ENCODE measurements at regions not wholly inside any gene's neighbourhood (a gene's known extent, or its start where the extent isn't known, plus 50 kb on each side); places are given as distances from the start of the nearest gene placed in this dataset.

DNA sequence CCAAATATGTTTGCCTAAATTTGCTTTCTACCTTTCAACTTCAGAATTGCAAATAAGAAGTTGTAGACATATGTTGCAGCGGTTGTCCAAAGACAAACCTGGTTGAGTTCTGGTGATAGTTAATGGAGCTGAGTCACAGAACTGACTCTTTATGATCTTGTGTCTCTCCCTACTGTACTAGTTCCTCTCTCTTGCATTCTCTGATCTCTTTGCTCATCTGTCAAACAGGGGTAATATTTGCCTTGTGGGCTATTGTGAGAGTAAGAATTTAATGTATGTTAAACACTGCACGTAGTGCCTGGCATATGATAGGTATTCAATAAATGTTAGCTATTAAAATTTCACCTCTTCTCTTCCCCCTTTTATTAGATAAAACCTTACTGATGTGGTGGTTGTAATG is 283.5 kb upstream of the RGS6 start:
- no peak for DNase-seq

DNA sequence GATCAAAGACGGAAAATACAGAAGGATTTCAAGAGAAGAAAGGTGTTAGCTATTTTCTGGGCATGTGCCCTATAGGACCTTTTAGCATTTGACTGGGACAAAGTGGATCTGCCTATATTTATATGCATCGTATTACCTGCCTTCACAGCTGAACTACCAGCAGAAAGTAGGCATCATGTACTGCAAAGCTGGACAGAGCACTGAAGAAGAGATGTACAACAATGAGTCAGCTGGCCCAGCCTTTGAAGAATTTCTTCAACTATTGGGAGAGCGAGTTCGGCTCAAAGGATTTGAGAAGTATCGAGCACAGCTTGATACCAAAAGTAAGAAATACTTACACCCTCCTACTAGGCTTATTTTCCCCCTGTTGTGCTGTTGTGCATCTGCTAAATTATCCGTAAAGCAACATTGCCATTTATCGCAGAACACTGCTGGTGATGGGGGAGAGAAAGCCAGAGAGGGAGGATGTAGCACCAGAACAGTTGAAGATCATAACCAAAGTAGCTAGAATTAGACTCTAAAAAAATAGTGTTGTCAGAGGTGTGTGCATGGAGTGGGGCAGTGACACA is 282.0 kb upstream of the RGS6 start:
- no peak for DNase-seq

DNA sequence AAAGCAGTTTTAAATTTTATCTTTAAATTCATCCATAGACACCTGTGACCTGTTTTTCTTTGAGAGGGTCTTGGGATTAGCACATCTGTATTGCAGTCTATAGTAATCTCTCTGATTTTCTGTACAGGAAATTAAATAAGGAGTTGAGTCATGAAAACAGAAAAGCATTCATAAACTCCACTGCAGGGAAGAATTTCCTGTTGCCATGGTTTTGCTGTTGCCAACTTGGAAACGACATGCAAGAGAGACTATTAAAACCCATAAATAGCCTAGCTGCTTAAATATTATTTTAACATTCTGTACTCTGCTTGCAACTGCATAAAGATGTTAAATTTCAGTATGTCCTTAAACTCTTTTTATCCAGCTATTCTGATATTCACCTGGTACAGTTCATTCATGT is 281.0 kb upstream of the RGS6 start:
- DNase-seq, result no peak

DNA sequence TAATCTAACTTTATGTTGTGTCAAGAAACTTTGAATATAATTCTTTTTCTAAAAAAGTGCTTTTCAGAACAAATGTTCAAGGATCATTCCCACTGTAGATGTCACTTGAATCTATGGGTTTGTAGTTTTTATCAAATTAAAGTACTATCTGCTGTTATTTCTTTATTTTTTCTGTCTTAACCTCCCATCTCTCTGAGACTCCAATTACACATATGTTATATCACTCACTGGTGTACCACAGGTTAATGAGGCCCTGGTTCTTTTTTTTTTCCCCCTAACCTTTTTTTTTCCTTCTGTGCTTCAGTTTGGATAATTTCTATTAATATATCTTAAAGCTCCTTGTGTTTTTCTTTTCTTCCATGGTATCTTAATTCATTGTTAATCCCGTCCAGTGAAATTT is 279.9 kb upstream of the RGS6 start:
- no peak for DNase-seq

DNA sequence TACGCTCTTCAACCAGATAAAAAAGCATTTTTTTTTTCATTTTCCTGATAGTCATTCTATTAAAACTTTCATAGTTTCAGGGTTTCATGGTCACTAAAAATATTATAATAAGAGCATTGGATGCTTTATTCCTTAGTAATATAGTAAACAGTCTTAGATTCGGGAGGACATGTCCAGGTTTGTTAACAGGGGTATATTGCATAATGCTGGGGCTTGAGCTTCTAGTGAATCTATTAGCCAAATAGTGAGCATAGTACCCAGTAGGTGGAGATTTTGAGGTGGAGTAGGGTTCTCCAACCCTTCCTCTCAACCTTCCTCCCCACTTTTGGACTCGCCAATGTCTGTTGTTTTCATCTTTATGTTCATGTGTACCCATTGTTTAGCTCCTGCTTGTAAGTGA is 277.4 kb upstream of the RGS6 start:
- no peak for DNase-seq

DNA sequence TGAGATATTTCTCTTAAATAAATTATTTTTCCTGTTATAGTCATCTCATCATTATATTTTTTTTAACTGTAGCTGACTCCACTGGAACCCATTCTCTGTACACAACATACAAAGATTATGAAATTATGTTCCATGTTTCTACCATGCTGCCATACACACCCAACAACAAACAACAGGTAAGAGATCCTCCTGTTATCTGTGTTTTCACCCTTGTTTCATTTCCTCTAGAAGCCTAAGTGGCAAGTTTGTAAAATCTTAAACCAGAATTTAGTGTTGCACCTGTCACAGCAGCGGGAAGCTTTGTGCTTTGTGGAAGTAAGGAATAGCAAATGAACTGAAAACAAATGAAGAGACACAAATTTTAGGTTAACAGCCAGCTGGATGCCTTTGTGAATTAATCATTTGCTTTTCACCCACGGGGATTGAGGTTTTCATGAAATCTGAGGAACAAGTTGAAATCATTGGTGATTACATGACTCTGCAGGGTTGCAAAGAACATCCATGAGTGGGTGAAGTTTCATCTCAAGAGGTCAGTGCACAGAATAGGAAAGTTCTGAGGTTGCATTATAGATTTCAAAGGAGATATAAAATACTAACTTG is 273.9 kb upstream of the RGS6 start:
- DNase-seq, result peak; percentile 3

DNA sequence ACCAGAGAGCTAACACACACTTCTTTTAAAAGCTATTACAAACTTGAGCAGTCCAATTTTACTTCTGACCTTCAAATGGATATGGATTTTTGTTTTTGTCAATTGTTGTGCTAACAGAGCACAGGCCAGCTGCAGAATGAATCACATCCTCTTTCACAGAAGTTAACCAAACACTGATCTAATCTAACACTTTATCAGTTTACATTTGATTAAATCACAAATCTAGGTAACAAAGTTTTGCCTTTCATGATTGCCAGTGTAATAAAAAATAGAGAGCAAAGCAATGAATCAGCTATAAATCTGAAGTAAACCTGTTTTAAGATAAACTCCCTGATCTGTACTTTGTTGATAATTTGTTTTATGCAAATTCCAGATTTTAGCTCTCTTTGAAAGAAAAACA is 273.1 kb upstream of the RGS6 start:
- DNase-seq, result peak; percentile 41

DNA sequence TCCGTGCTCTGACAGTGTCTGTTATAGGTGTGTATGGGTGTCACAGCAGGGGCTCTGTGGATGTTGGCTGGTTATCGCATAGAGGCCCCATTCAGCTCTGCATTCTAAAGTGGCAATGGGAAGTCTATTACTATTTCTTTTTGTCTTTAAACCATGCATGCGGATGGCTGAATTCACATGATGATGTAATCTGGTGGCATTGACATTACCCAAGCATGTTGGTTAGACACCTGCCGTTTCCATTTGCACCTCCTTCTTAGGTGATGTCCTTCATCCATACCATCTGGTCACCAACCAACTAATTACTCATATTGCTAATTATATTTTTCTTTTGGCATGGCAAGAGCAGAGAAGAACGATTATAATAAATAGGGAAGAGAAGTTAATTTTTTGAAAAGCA is 270.8 kb upstream of the RGS6 start:
- no peak for DNase-seq

DNA sequence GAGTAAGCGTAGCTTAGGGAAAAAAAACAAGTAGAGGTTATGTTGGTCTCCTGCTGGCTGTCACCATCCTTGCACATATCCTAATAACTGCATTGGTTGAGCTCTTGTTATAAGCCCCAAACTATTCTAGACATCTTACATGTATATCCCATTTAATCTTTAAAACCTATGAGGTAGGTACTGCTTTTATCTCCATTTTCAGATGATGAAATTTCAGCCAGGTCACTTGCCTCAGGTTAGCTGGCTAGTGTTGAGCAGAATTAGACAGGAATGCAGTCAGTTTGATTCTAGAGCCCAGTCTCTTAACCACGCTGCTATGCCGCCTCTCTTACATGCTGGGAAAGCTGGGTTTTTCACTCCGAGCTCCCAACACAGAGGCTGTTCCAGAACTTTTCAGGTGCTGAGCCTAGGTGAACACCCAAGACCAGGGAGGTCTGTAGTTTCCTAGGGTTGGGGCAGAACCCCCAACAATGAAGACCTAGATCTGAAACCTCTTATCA is 269.9 kb upstream of the RGS6 start:
- no peak for DNase-seq

DNA sequence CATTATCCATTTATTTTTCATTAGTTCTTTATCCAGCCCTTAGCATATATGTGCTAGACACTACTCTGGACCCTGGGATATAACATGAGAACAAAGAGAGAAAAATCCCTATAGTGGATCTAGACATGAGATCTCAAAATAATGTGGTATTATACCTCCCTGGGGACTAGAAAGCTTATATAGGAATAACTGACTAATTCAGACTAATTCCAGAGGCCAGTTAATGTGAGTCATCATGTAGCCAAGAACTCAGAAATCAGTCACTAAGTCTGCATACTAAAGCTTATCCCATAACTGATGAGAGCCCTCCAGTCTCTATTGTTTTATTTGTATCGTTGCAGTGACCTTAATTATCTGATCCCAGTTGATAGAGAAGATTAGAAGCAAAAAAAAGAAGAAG is 267.1 kb upstream of the RGS6 start:
- no peak for DNase-seq

DNA sequence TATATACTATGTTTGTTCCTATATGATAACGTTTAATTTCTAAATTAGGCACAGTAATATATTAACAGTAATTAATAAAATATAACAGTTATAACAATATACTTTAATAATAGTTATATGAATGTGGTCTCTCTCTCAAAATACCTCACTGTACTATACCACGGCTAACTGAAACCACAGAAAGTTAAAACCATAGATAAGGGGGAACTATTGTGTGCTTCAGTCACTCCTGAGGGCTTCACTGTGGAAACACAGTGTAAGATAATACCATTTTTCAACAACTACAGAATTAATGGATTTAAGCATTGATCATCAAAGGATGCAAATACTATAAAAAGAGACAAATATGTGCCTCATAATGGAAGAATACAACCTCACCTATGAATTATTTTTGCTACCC is 266.4 kb upstream of the RGS6 start:
- no peak for DNase-seq

DNA sequence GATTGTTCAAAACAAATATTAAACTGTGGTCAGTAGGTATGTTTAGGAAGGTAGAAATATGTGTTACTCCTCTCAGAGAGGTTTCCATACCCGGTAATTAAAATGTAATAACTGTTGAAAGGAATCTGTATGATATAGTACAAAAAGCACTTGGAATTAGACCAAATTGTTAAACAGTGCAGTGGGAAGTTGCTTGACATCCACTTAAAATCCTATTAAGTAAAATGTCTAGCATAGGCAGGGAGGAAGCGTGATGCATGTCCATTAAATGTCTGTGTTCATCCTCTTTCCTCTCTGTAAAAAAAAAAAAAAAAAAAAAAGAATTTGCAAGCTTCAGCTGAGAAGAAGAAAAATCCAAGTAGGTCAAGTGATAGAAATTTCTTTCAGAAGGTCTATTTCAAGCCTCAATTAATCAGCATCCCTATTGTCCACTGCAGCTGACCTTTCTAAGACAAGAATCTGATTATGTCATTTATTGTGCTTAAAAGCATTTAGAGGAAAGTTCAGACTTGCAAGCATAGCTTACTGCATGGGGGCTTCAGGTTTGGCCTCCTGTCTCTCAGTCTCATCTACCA is 265.6 kb upstream of the RGS6 start:
- no peak for DNase-seq

DNA sequence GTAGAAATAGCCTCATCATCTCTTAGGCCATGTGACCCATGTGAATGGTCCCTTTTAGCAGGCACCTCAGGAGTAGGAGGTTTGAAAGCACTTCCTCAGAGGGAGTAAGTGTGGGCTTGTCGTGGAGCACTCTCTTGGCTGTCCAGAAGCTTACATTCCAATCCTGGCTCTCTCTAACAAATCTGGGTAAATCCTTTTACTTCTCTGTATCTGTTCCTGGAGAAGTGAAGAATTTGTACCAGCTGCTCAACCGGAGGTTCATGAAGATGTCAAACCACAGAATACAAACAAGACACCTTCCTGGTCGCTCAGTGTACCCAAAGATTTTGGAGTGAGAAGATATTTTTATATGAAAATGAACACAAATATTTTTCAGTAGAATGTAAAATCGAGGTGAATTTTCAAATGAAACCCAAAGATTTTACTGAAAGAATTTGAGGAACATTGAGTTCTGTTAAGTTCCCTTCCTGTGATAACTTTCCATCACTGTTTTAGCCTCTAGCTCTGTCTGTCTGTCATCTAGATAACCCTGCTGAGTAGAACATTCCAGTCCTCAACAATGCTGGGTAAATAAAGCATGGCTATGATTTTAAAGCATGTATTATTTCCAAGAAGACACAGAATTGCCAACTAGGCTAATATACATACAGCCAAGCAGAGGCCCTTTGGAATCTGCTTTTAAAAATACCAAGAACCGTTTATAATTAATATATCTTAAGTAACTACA is 263.9 kb upstream of the RGS6 start:
- DNase-seq, result no peak

DNA sequence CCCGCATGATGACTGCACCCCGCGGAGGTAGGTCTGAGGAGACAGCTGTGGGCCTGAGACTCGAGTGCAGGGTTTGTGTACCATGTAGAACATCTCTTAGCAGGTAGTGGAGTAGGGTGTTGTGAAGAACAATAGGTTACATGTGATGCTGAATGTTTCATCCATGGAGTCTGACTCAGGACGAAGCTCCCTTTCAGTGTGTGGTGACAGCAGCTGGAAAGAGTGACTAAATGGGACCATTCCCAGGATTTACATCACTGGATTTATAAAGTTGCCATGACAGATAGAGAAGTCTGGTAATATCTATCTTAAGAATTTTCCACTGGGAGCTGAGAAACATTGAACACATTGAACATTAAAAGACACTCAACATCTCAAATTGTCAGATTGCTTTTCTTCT is 259.6 kb upstream of the RGS6 start:
- DNase-seq, result no peak

DNA sequence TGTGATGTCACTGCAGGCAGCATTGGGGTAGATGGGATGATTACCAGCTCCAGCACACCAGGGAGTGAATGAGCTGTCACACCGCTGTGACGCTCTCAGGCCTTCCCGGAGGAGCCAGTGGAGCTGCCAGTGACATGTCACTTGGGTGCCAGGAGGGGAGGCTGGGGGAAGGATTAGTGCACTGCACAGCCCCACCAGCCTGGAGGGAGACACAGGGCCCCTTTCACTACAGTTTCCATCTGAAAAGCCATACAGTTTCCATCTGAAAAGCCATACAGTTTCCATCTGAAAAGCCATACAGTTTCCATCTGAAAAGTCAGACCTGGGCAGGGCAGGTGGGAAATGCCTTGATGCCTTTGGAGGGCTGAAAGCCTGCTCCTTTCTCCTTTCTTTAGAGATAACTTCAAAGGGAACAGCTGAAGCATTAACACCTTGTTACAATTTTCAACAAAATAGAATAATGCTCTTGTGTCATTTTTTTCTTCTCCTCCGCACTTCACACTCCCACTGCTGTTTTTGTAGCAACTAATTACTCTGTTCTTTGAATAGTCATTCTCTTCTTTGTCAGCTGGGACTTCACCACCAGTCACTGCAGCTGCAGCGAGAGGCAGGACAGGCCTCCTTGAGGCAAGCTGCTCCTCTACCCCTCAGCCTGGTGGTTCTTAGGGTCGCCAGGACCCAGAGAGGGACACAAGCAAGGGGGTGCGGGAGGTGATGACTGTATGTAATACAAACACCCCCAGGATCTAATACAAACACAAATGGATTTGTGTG is 256.9 kb upstream of the RGS6 start:
- no peak for DNase-seq

DNA sequence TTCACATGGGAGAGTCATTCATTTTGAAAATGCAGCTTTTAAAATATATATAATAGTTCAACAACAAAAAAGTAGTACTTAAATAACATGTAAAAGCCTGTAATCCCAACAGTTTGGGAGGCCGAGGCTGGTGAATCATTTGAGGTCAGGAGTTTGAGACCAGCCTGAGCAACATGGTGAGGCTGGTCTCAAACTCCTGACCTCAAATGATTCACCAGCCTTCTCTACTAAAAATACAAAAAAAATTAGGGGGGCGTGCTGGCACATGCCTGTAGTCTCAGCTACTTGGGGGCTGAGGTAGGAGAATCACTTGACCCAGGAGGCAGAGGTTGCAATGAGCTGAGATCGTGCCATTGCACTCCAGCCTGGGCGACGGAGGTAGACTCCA is 256.3 kb upstream of the RGS6 start:
- DNase-seq, result no peak

DNA sequence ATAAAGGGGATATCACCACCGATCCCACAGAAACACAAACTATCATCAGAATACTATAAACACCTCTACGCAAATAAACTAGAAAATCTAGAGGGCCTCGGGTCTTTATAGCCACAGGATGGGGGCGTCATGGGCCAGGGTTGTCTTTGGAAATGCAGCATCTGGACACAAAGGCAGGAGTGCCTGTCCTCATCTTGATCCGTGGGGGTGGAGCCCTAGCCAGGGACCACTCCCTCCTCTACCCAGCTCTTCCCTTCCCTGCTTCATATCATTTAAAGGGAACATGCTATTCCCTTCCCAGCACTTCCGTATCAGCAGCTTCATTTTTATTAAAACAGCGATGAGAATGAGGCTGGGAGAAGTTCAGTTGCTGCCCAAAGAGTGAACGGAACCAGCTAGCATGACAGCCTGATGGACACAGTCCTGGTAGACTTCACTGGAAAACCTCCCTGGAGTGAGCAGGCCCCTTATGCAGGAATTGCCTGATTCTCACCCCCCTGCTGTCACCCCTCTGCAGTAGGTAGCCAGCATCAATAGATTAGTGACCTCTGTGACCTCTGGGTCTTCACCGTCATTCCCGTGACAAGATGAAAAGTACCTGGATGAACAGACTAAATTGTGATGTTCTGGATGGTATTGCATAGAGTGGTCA is 251.4 kb upstream of the RGS6 start:
- DNase-seq, result no peak

DNA sequence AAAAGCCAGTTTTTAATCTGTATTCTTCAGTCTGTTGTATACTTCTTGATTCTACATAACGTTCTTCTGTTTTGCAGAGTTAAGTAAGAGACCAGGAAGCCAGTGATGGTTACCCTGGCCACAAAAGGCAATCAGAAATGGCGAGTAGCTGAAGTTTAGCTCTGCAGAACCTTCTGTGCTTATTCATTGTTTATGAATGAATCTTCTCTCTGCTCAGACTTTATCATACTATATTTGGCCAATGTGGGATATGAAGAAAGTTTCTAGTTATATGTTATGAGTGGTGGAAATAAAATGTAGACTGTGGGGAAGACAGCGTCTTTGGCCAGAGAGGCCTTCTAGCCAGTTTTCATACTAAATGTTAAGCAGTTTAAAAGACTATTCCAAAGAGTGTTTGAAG is 249.9 kb upstream of the RGS6 start:
- no peak for DNase-seq

DNA sequence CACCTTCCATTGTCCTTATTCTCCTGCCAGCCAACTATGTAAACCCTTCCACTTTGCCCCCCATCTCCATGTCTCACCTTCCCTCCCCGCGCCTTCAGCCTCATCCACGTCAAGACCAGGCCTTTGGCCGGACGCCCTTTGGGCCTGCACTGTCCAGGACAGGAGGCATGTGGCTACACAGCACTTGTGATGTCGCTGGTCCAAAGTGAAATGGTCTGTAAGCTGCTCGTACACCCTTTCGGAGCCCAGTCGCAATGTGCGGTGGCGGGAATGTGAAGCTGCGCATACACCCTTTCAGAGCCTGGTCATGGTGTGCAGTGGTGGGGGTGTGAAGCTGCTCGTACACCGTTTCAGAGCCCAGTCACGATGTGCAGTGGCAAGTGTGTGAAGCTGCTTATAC is 247.9 kb upstream of the RGS6 start:
- no peak for DNase-seq

DNA sequence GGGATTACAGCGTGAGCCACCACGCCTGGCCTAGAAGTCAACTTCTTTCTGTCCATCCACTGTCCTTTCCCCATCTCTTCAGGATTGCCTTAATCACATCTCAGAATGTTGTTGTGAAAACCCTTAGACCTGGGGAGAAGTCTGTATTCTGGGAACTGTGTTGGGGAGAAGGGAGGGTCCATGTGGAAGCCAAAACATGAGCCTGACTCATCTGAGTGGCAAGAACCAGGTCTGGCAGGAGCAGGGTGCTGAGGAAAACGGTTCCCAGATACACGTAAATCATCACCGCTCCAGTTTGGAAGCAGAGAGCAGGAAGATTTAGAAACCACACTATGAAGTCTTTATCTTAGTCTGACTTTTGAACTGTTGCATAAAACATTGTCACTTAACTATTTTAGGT is 245.6 kb upstream of the RGS6 start:
- no peak for DNase-seq

DNA sequence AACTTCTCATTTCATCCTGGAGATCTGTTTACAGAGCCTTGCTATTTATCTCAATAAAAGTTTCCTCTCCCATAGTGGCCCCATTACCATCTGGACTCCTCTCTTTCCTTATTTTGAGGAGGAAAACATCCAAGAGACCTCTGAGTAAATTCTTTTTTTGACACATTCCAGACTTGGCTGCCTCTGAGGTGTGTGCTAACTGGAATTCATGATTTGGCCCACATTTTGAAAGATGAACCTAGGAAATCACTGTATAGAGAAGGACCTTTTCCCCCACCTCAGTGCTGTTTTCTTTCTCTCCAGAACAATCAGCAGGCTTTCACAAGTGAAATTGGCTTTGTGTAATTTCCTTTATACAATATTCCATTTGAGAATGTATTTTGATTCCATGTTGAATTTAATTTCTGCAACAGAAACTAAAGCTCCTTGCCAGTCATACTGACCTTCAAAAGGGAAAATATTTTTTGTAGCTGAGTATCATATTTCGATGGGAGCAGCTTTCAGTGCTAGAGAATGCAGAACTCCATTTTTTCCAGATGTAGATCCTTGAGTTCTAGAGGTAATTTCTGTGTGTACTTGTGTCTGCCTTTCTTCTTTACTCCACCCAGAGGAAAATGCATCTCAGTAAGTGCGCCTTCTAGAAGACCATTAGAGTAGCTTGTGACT is 244.9 kb upstream of the RGS6 start:
- DNase-seq, result no peak

DNA sequence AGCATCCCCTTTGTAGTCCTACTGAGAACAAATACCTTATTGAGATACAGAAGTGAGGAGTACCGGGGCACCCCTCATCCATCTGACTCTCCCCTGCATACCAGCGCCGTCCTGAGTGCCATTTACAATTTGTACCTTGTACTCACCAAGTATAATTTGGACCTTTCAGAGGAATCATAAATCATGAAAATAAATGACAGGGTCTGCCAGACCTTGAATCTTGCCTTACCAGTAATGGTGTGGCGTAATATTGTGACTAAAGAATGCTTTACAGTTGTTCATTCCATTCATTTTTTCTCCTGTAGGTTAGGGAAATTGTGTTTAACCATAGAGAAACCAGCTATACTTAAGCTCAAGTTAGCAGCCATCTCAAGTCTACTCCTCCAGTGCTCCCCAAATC is 243.7 kb upstream of the RGS6 start:
- DNase-seq, result no peak

All from activated CD4-positive, alpha-beta T cell treated with anti-CD3 and anti-CD28 coated beads, Interleukin-2, amount 50 U/mL, for 16 hours (primary cell).